Esophagus muscularis mucosa (tissue), 3 donors: ENCODE measurements at regions not wholly inside any gene's neighbourhood (a gene's known extent, or its start where the extent isn't known, plus 50 kb on each side); places are given as distances from the start of the nearest gene placed in this dataset.

ENCODE experiments used
- CTCF ChIP-seq, 3 experiments: fragments of 200-600 bp in 2 of 3; fragments of 450-650 bp in 1 of 3; sonication (generic) in 2 of 3; IDR thresholded peaks; one replicate each; pipeline ENCODE4 v1.5.1; 2017 to 2019; ENCODE audit warnings: antibody characterized with exemption in 3 of 3, mild to moderate bottlenecking in 2 of 3, moderate library complexity in 1 of 3
- POLR2AphosphoS5 ChIP-seq, 2 donors: sonication (generic); formaldehyde crosslinking; IDR thresholded peaks; one replicate each; pipeline ENCODE4 v1.6.1; 2017; ENCODE audit warnings: antibody characterized with exemption in 2 of 2

DNA sequence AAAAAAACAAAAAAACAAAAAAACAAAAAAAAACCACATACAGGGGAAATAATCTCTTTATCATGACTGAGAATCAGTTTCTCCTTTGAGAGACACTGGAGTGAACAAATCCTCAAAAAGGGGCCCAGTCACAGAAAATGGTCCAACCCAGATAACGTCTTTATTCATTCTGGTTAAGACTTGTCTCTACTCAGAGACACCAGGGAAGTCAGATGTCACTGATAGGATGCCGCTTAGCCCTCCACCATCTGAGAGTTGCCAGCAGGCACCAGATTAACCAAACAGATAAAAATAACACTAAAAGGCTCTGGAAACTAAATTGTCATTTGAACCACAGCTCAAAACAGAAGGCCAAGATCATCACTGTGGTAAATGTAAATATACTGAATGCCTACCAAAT is 1163.4 kb upstream of the ATXN8OS start:
- no peak for TF ChIP-seq CTCF (IDR thresholded peaks at IDR 0.05)
- TF ChIP-seq POLR2AphosphoS5 (IDR thresholded peaks at IDR 0.05), result no peak
